ENCODE measurements at regions not wholly inside any gene's neighbourhood (a gene's known extent, or its start where the extent isn't known, plus 50 kb on each side); places are given as distances from the start of the nearest gene placed in this dataset.

GRCh38 chr15:95733931-95734330, 596.6 kb upstream of the NR2F2 start:
- no peak for TF ChIP-seq CTCF (IDR thresholded peaks at IDR 0.05)
- no peak for TF ChIP-seq POLR2A (IDR thresholded peaks at IDR 0.05)

All from uterus (tissue), 2 donors.